Stimulated activated CD4-positive, alpha-beta T cell treated with anti-CD3 and anti-CD28 coated beads, Interleukin-2, amount 100 ng/mL, for 4 hours (primary cell): ENCODE measurements at regions not wholly inside any gene's neighbourhood (a gene's known extent, or its start where the extent isn't known, plus 50 kb on each side); places are given as distances from the start of the nearest gene placed in this dataset.
"Not testable (repeated sequence)": the region's sequence is repeated elsewhere in the genome, so short reads cannot be mapped to it uniquely, and the experiment has no call there.

ENCODE experiments used
- DNase-seq: peaks from one replicate; pipeline ENCODE4 v3.0.0-alpha.2; 2020; ENCODE audit warnings: low read depth

DNA sequence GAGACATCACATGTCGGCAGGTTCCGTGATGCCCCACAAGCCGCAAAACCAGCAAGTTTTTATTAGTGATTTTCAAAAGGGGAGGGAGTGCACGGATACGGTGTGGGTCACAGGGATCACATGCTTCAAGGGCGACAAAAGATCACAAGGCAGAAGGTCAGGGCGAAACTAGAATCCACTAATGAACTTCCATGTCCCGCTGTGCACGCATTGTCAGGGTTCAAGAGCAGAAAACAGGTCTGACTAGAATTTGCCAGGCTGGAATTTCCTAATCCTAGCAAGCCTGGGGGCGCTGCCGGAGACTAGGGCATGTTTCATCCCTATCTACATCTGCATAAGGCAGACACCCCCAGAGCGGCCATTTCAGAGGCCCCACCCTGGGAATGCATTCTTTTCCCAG lies 225.2 kb downstream of the NPHP4 start:
- not testable (repeated sequence) for DNase-seq

DNA sequence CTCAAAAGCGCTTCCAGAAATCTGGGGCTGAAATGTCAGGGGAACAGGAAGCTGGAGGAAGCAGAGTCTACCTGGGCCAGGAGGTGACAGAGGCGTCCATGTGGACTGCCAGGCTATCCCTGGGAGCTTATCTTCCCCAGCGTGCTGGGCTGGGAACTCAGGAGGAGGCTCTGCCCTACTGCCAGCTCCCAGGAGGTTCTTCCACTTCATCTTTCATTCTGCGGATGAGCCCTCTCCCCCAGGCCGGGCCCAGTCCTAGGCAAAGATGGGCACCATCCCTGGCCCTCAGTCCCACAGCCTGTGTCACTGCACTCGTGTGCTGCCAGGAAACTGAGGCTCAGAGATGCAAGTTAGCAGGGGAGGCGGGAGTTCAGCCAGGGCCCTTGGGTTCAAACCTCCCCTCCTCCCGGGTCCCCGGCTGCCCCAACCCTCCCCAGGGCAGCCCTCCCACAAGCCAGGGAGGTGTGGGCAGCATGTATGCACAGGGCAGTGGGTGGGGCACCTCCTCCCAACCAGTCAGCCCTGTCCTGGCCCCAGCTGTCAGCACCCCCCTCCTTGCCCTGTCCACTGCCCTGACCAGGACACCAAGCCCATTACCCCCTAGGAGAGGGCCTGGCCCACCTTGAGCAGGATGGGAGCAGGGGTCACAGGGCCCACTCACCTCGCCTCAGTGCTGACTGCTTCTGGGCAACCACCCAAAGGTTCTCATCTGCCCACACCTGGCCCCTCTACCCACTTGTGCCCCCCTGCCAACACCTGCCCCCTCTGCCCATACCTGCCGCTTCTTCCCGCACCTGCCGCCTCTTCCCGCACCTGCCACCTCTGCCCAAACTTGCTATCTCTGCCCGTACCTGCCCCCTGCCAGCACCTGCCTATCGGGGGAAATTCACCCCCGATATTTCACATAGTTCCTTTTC lies 226.0 kb downstream of the NPHP4 start:
- DNase-seq, result no peak

- no peak for DNase-seq
Observed at GRCh38 chr1:5765483-5765882, 226.7 kb downstream of the NPHP4 start.

GRCh38 chr1:5764959-5765358 lies 227.3 kb downstream of the NPHP4 start:
- DNase-seq, result no peak

GRCh38 chr1:5764464-5764863 lies 227.8 kb downstream of the NPHP4 start:
- no peak for DNase-seq

- DNase-seq, result no peak
Observed at GRCh38 chr1:5763696-5764370, 228.4 kb downstream of the NPHP4 start.

DNA sequence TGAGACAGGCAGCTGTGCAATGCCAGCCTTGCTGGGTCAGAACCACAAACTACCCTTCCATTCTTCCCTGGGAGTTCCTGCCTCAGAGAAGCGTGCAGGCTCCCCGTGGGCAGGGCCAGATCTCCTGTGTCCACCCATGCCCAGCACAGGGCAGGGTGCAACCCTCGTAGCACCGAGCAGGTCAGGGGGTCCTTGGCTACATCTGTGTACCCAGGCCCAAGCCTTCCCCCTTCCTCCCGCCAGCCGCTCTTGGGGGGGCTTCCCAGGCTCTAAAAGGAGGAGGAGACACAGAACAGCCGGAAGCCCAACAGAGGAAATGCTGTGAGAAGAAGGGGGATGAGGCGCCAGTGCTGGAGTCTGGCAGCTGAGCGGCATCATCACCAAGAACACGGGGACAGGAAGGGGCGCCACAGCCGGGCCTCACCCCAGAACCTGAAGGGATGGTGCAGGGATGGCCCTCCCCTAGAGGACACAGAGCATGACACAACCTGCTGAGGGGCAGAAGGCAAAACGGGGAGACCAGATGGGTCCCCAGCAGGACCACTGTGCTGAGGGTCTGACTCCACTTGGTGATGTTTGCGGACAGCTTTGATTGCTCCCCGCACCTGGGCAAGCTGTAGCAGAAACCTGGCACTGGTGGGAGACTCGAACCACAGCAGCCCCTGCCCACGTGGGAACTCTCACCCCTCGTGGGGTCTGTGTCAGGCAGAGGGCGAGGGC lies 233.2 kb downstream of the NPHP4 start:
- DNase-seq, result no peak

DNA sequence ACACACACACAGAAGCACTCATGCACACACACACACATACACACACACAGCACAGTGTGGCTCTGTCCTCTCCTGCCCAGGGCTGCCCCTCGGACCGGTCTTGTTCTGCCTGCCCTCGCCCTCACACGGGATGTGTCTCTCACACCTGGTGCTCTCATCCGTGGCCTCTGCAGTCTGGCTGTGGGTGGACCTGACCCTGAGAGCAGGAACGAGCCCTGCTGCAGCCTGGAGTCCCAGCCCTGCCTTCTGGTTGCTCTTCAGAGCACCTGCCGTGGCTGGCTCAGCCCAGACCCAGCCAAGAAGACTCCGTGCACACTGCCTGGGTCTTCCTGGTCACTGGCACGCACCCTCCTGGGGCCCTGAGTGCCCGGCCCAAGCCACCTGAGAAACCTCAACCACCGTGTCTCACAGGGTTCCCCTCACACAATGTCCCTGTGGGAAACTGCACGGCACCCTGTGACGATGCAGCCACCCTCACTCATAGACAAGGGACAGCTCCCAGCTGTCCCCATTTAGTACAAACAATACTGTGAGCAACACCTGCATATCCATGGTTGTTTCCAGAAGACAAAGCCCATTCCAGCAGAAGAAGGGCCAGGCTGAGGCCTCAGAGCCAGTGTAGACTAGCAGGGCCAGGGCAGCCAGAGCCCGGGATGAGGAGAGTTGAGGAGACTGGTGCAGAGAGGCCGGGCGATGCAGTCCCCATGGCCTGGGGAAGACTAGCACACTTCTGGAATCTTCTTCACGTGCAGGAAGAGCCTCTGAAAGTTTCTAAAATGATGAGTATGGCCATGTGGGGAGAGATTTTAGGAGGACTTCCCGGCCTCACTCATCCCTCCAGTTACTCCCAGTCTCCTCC lies 234.0 kb downstream of the NPHP4 start:
- DNase-seq, result no peak

GRCh38 chr1:5757187-5757805 lies 234.9 kb downstream of the NPHP4 start:
- no peak for DNase-seq

DNA sequence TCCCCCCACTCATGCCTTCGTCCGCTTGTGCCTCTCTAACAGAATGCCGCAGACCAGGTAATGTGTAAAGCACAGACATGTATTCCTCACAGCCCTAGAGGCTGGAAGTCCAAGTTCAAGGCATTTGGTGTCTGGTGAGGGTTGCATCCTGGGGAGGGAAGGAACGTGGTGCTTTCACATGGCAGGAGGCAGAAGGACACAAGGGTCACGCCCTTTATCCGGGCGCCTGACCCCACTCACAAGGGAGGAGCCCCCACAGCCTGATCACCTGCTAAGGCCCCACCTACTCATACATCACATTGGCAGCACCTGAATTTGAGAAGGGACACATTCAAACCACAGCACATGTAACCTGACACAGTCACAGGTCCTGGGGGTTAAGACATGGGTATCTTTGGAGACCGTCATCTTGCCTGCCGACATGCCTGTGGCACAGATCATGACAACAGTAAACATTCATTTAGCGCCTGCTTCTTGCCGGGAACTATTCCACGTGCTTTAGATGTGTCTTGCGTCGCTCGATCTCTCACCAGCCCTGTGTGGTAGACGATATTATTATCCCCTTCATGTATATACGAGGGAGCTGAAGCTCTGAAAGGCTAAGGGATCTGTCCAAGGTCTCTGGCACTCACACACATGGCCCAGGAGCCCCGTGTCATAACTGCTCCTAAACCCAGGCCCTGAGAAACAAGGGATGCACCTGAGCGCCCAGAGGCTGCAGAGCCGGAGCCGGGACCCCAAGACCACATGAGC lies 235.6 kb downstream of the NPHP4 start:
- DNase-seq, result no peak

- no peak for DNase-seq
Observed at GRCh38 chr1:5755552-5756125, 236.6 kb downstream of the NPHP4 start.

DNA sequence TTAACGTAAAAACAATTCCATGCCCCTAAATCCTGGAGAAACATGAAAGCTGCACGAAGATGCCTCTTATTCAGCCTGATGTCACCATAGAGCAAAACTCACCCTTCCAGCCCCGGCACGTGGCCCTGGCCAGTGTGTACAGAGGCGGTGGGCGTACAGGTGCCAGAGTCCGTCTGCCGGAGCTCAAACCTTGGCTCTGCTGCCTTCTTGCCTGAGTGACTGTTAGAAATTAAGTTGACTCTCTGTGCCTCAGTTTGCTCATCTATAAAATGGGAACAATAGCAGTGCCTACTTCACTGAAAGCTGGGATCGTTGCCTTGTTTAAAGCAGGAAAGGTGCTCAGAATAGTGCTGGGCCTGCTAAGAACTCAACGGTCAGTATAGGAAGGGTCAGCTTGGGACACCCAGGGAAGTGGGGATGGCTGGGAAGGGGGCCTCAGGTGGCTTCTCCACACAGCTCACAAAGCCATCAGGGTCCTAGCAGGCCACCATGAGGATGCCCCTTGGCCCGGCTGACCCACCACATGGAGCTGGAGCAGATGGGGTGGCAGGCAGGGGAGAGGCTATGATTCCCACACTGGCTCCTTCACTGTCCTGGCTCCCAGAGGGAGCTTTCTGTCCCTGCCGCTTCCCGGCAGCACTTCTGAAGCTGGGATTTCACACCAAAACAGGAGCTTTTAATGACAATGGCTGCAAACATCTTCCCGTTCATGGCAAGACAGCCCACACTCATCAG lies 237.2 kb downstream of the NPHP4 start:
- no peak for DNase-seq

GRCh38 chr1:5753549-5754421 lies 238.4 kb downstream of the NPHP4 start:
- no peak for DNase-seq

DNA sequence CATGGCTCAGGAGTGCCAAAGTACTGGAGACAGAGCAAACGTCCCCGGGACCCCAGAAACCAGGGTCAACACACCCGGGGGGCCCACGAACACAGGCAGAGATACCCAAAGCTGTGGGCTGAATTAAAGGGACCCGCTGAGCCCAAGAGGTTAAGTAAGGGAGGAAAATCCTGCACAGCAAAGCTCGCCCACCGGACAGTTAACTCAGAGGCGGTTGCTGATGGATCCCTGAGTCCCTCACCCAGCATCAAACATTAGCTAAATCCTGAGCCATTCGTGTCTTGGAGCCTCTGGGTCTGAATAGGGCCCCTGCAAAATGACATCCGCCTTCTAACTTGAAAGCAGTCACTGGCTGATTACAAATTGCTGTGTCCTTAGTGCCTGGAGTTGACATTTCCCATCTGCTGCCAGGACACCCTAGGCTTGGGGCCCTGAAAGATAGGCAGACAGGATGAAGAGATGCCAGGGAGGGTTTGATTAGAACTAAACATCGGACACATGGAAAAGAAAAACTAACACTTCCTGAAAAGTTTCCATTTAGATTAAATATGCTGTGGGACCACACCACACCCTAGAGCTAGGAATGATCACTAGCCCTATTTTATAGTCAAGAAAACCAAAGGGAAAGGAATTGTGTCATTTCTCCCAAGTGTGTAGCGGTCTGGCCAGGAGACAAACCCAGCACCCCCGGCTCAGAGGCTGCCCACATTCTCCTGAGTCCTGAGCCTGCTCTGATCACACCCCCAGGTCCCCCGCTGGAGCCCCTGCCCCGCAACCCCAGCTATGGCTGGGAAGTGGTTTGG lies 239.3 kb downstream of the NPHP4 start:
- DNase-seq, result no peak

DNA sequence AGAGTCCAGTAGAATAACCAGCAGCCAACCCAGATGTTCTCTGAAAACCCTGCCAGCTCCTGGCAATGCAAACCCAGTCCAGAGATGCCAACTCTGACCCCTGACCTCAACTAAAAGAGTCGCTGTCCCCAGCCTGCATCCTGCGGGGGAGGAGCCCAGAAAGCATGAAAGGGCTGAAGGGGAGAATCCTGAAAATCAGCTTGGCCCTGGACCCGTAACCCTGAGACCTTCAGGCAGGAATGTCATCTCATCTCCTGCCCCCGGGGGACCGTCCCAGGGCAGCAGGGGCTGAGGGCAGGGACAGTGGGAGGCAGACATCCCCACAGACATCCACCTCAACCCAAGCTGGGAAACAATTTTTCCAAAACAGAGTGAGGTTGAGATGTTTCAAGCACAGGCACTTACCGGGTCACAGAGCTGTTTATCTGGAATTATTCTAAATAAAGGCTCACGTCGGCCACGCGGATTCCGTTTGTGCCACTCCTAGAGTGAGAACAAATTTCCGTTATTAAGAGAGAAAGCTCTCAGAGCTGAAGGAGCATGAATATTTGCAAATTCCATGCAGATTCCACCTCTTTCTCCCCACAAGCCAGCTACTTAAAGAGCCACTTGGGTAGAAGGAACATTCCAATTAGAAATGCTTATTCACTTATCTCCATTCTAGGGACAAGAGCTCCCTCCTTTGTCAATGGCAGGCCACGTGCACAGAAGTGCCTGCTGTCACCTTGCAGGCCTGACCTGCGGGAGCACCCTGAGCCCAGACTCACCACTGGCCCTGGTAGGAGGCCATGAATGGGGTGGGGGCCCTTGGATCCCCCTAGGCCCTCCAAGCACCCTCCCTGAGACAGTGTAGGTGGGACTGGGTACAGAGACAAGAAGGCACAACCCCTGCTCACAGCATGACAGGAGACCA lies 240.1 kb downstream of the NPHP4 start:
- DNase-seq, result no peak

- no peak for DNase-seq
Observed at GRCh38 chr1:5751163-5751540, 241.1 kb downstream of the NPHP4 start.
